ENCODE measurements at regions not wholly inside any gene's neighbourhood (a gene's known extent, or its start where the extent isn't known, plus 50 kb on each side); places are given as distances from the start of the nearest gene placed in this dataset.

- no peak for DNase-seq
Measured at GRCh38 chr2:207257251-207258250, 91.8 kb upstream of the KLF7 start.

GRCh38 chr2:207258263-207258991 is 92.7 kb upstream of the KLF7 start:
- peak; percentile 35 for DNase-seq

GRCh38 chr2:207260021-207260420 is 94.3 kb upstream of the KLF7 start:
- no peak for DNase-seq

- no peak for DNase-seq
Measured at GRCh38 chr2:207260947-207261346, 95.2 kb upstream of the KLF7 start.

- no peak for DNase-seq
Measured at GRCh38 chr2:207264310-207264709, 98.6 kb upstream of the KLF7 start.

- no peak for DNase-seq
Measured at GRCh38 chr2:207265332-207265731, 99.6 kb upstream of the KLF7 start.

- no peak for DNase-seq
Measured at GRCh38 chr2:207265869-207266268, 100.1 kb upstream of the KLF7 start.

GRCh38 chr2:207266648-207267047 is 100.9 kb upstream of the KLF7 start:
- no peak for DNase-seq

- no peak for DNase-seq
Measured at GRCh38 chr2:207269038-207269437, 103.3 kb upstream of the KLF7 start.

- no peak for DNase-seq
Measured at GRCh38 chr2:207274530-207275189, 108.9 kb upstream of the KLF7 start.

GRCh38 chr2:207275779-207276178 is 110.0 kb upstream of the KLF7 start:
- no peak for DNase-seq

GRCh38 chr2:207276248-207276647 is 110.5 kb upstream of the KLF7 start:
- no peak for DNase-seq

- no peak for DNase-seq
Measured at GRCh38 chr2:207276858-207277257, 111.1 kb upstream of the KLF7 start.

GRCh38 chr2:207279520-207279919 is 113.8 kb upstream of the KLF7 start:
- no peak for DNase-seq

- no peak for DNase-seq
Measured at GRCh38 chr2:207281436-207281835, 115.7 kb upstream of the KLF7 start.

GRCh38 chr2:207282916-207283315 is 117.2 kb upstream of the KLF7 start:
- DNase-seq = no peak

GRCh38 chr2:207283356-207283755 is 117.6 kb upstream of the KLF7 start:
- DNase-seq = no peak

GRCh38 chr2:207284556-207285472 is 119.1 kb upstream of the KLF7 start:
- no peak for DNase-seq

- DNase-seq = no peak
Measured at GRCh38 chr2:207285473-207285815, 119.7 kb upstream of the KLF7 start.

- DNase-seq = no peak
Measured at GRCh38 chr2:207286106-207286505, 120.4 kb upstream of the KLF7 start.

GRCh38 chr2:207288628-207289027 is 122.9 kb upstream of the KLF7 start:
- DNase-seq = no peak

GRCh38 chr2:207289295-207290018 is 123.7 kb upstream of the KLF7 start:
- DNase-seq = no peak

Data from NCI-H187 treated with DMSO at 0.1 percent for 48 hours (cell line).